A673 (cell line): ENCODE measurements at regions not wholly inside any gene's neighbourhood (a gene's known extent, or its start where the extent isn't known, plus 50 kb on each side); places are given as distances from the start of the nearest gene placed in this dataset.

Experiments
- BruUV-seq: library from RNA; stranded (reverse); fragments of 400-500 nt; replicated peaks from 2 replicates; lab custom pipeline; 2021; lab: Mats Ljungman, UMichigan
- CTCF ChIA-PET: fragments of 300-600 bp; sonication (Branson Sonifier 250); formaldehyde crosslinking; loops from one replicate; lab custom pipeline; 2022; ENCODE audit warnings: antibody characterized with exemption; lab: Charles Lee
- POLR2A ChIA-PET: fragments of 300-600 bp; sonication (Branson Sonifier 250); formaldehyde crosslinking; loops from one replicate; lab custom pipeline; 2022; ENCODE audit warnings: antibody characterized with exemption; ENCODE audit not compliant: low non-redundant PET; lab: Charles Lee
- DNase-seq: peaks from one replicate; pipeline ENCODE4 v3.0.0-alpha.2; 2015; ENCODE audit warnings: low spot score
- H3K27ac ChIP-seq: fragments of 200-600 bp; sonication (generic); 2 replicates; pipeline ENCODE4 v1.5.1; 2016; ENCODE audit warnings: mixed run types, low read depth, mild to moderate bottlenecking, mixed read lengths, antibody characterized with exemption, low read length; ENCODE audit not compliant: poor library complexity, severe bottlenecking
- H3K27me3 ChIP-seq: fragments of 200-600 bp; sonication (generic); replicated peaks from 2 replicates; pipeline ENCODE4 v1.6.1; 2017; ENCODE audit warnings: mixed run types, low read depth, mild to moderate bottlenecking, mixed read lengths, antibody characterized with exemption, low read length; ENCODE audit not compliant: insufficient read depth, poor library complexity
- H3K36me3 ChIP-seq: fragments of 200-600 bp; sonication (generic); 2 replicates; pipeline ENCODE4 v1.6.1; 2016; ENCODE audit warnings: mixed run types, mild to moderate bottlenecking, mixed read lengths, antibody characterized with exemption, low read length; ENCODE audit not compliant: insufficient read depth, poor library complexity, severe bottlenecking
- H3K4me1 ChIP-seq: fragments of 200-600 bp; sonication (generic); 2 replicates; pipeline ENCODE4 v1.6.1; 2017; ENCODE audit warnings: mixed run types, mild to moderate bottlenecking, mixed read lengths, antibody characterized with exemption, low read length; ENCODE audit not compliant: insufficient read depth, poor library complexity, severe bottlenecking
- H3K4me3 ChIP-seq: fragments of 200-600 bp; sonication (generic); 2 replicates; pipeline ENCODE4 v1.5.1; 2016; ENCODE audit warnings: low read depth, mixed run types, mild to moderate bottlenecking, mixed read lengths, low read length; ENCODE audit not compliant: poor library complexity, severe bottlenecking
- H3K9me3 ChIP-seq: fragments of 200-600 bp; sonication (generic); 2 replicates; pipeline ENCODE4 v1.6.1; 2016; ENCODE audit warnings: mixed run types, low read depth, mild to moderate bottlenecking, mixed read lengths, antibody characterized with exemption, low read length; ENCODE audit not compliant: poor library complexity, severe bottlenecking
- CTCF ChIP-seq: fragments of 300-800, 200-600 bp; sonication (generic); conservative IDR thresholded peaks from 2 replicates; pipeline ENCODE4 v1.5.1; 2017; ENCODE audit warnings: low read depth, mild to moderate bottlenecking, antibody characterized with exemption, low read length, moderate library complexity, mixed read lengths
- EZH2 ChIP-seq: fragments of 200-600 bp; sonication (generic); IDR thresholded peaks from 2 replicates; pipeline ENCODE4 v1.6.1; 2017; ENCODE audit warnings: borderline replicate concordance, low read depth, mild to moderate bottlenecking, mixed read lengths, antibody characterized with exemption, low read length; ENCODE audit not compliant: poor library complexity, severe bottlenecking
- intact Hi-C: fragments of 100-400 bp; cut with micrococcal nuclease; formaldehyde crosslinking; loops from one replicate; pipeline ENCODE4 v1.10.0; 2022; ENCODE audit not compliant: unreplicated experiment

- intact Hi-C loops, result loop anchor here (5.0 kb wide), 1 partner anchor 1002 kb away; no protein-coding TSS in a partner anchor
- ChIA-PET POLR2A (no interaction called here), CTCF (no interaction called here)
- no peaks in the 10 kb centered on the region for H3K4me1 ChIP-seq
- H3K36me3 ChIP-seq, result no peaks in the 10 kb centered on the region
- H3K27me3 ChIP-seq, result no peaks in the 10 kb centered on the region
- TF ChIP-seq CTCF, result no peak
- no peak for TF ChIP-seq EZH2
- no TSS peak for BruUV-seq
- H3K9me3 ChIP-seq, result no peaks in the 10 kb centered on the region
- no peak overlapping the region for H3K27ac ChIP-seq
- H3K4me3 ChIP-seq, result no peak overlapping the region
- DNase-seq, result no peak
Measured at GRCh38 chr10:8874268-8874667, 819.8 kb downstream of the GATA3 start.

GRCh38 chr10:8874972-8875371 lies 820.5 kb downstream of the GATA3 start:
- POLR2A ChIA-PET, result no interaction called here
- no peak for DNase-seq
- H3K27ac ChIP-seq, result no peak overlapping the region
- no TSS peak for BruUV-seq
- no peaks in the 10 kb centered on the region for H3K9me3 ChIP-seq
- H3K27me3 ChIP-seq, result no peaks in the 10 kb centered on the region
- CTCF ChIA-PET, result no interaction called here
- no peaks in the 10 kb centered on the region for H3K36me3 ChIP-seq
- intact Hi-C loops, result loop anchor here (5.0 kb wide), 1 partner anchor 1003 kb away; no protein-coding TSS in a partner anchor
- H3K4me3 ChIP-seq, result no peak overlapping the region
- H3K4me1 ChIP-seq, result no peaks in the 10 kb centered on the region
- TF ChIP-seq CTCF (no peak), EZH2 (no peak)

- H3K9me3 ChIP-seq, result no peaks in the 10 kb centered on the region
- H3K4me3 ChIP-seq, result no peak overlapping the region
- TF ChIP-seq EZH2 (no peak), CTCF (no peak)
- intact Hi-C loops, result no loop called here
- H3K27me3 ChIP-seq, result no peaks in the 10 kb centered on the region
- BruUV-seq, result no TSS peak
- CTCF ChIA-PET, result no interaction called here
- no peak overlapping the region for H3K27ac ChIP-seq
- DNase-seq, result no peak
- no peaks in the 10 kb centered on the region for H3K4me1 ChIP-seq
- POLR2A ChIA-PET, result no interaction called here
- no peaks in the 10 kb centered on the region for H3K36me3 ChIP-seq
Measured at GRCh38 chr10:8876171-8876570, 821.7 kb downstream of the GATA3 start.
